HepG2 (cell line): ENCODE measurements at regions not wholly inside any gene's neighbourhood (a gene's known extent, or its start where the extent isn't known, plus 50 kb on each side); places are given as distances from the start of the nearest gene placed in this dataset.

ENCODE experiments used
- ATAC-seq: fragments of 200-7000 bp; cut with Tn5 transposase; 3 replicates; pipeline ENCODE4 v1.9.1; 2020; ENCODE audit warnings: mild to moderate bottlenecking, moderate library complexity
- BruUV-seq: library from RNA; stranded (reverse); fragments of 400-500 nt; replicated peaks from 2 replicates; lab custom pipeline; 2021; lab: Mats Ljungman, UMichigan
- CTCF ChIA-PET: fragments of 300-600 bp; formaldehyde crosslinking; extraction: SDS; loops from one replicate; lab custom pipeline; 2021; ENCODE audit warnings: low total read pairs, inconsistent platforms, low intra/inter-chr PET ratio; lab: Yijun Ruan, JAX
- POLR2A ChIA-PET: fragments of 350-600 bp; sonication (Branson Sonifier 250); formaldehyde crosslinking; loops from one replicate; lab custom pipeline; 2020; ENCODE audit warnings: antibody characterized with exemption, inconsistent platforms; lab: Yijun Ruan, JAX
- DNase-seq: peaks from one replicate; pipeline ENCODE4 v3.0.0-alpha.2; 2015; ENCODE audit warnings: low spot score
- FAIRE-seq: peaks from 3 replicates; lab custom pipeline; 2011; peaks lifted over from hg19 to GRCh38; lab: Jason Lieb, UNC
- H2AFZ ChIP-seq: one replicate; pipeline ENCODE4 v1.6.1; 2011; ENCODE audit warnings: low read length, inconsistent platforms
- H3K27ac ChIP-seq: fragments of 300-600 bp; 3 replicates; pipeline ENCODE4 v1.8.0; 2011; ENCODE audit warnings: mixed run types, mild to moderate bottlenecking, mixed read lengths, low read length, inconsistent platforms; ENCODE audit not compliant: insufficient read depth; ENCODE audit errors: extremely low read length
- H3K27me3 ChIP-seq, 2 experiments: fragments of 200-600 bp in 1 of 2; 2 replicates in 1 of 2; 3 replicates in 1 of 2; pipeline versions ENCODE4 v1.6.0 to v1.8.0; 2011; ENCODE audit warnings: low read length in 2 of 2, mild to moderate bottlenecking in 2 of 2, moderate library complexity in 2 of 2, inconsistent platforms in 1 of 2; ENCODE audit not compliant: insufficient read depth in 2 of 2, control insufficient read depth in 1 of 2
- H3K36me3 ChIP-seq, 2 experiments: fragments of 200-600 bp in 1 of 2; replicated peaks in 1 of 2; 2 replicates in 1 of 2; 3 replicates in 1 of 2; pipeline versions ENCODE4 v1.5.1 to v1.8.0; 2011; ENCODE audit warnings: low read length in 2 of 2, inconsistent platforms in 1 of 2; ENCODE audit not compliant: insufficient read depth in 2 of 2, control insufficient read depth in 1 of 2
- H3K4me1 ChIP-seq: 2 replicates; pipeline ENCODE4 v1.5.1; 2012; ENCODE audit warnings: low read length, inconsistent platforms; ENCODE audit not compliant: insufficient read depth
- H3K4me2 ChIP-seq: 2 replicates; pipeline ENCODE4 v1.6.0; 2011; ENCODE audit warnings: low read depth, low read length, inconsistent platforms
- H3K4me3 ChIP-seq, 3 experiments: fragments of 200-600 bp in 1 of 3; sonication (generic), shearing (Covaris generic) in 1 of 3; replicated peaks in 1 of 3; 2 replicates each; pipeline ENCODE4 v1.5.1; 2011 to 2016; ENCODE audit warnings: low read length in 3 of 3, inconsistent platforms in 2 of 3, low read depth in 2 of 3, mild to moderate bottlenecking in 2 of 3, control low read depth in 1 of 3, mixed read lengths in 1 of 3; ENCODE audit not compliant: insufficient read depth in 1 of 3
- H3K79me2 ChIP-seq: one replicate; pipeline ENCODE4 v1.6.1; 2011; ENCODE audit warnings: low read length, inconsistent platforms; ENCODE audit not compliant: insufficient read depth
- H3K9ac ChIP-seq: 2 replicates; pipeline ENCODE4 v1.6.0; 2011; ENCODE audit warnings: mild to moderate bottlenecking, low read depth, low read length, inconsistent platforms; ENCODE audit not compliant: insufficient read depth
- H3K9me3 ChIP-seq: 2 replicates; pipeline ENCODE4 v1.5.1; 2012; ENCODE audit warnings: mild to moderate bottlenecking, low read length
- H4K20me1 ChIP-seq: 2 replicates; pipeline ENCODE4 v1.6.0; 2011; ENCODE audit warnings: inconsistent platforms, mild to moderate bottlenecking, low read length, moderate library complexity; ENCODE audit not compliant: insufficient read depth
- DPF2 ChIP-seq: sonication (generic); formaldehyde crosslinking; IDR thresholded peaks from 2 replicates; pipeline ENCODE4 v1.4.0; 2020; ENCODE audit warnings: mild to moderate bottlenecking, low read depth, missing genetic modification reagents, borderline replicate concordance
- NFE2L2 ChIP-seq: fragments of 150-350 bp; IDR thresholded peaks from 2 replicates; pipeline ENCODE4 v1.6.1; 2014; ENCODE audit warnings: low read length
- ZNF180 ChIP-seq: sonication (generic); formaldehyde crosslinking; IDR thresholded peaks from 2 replicates; pipeline ENCODE4 v1.4.0; 2020; ENCODE audit warnings: low read depth, missing genetic modification reagents, borderline replicate concordance
- WGBS: methylation state at CpG from one replicate; pipeline ENCODE4 v1.1.6; 2017; ENCODE audit warnings: low lambda C conversion rate; 5-methylcytosine and 5-hydroxymethylcytosine counted together
- in situ Hi-C: cut with HindIII; loops from 2 replicates; pipeline ENCODE4 v1.10.0; 2017; ENCODE audit warnings: low pct_unique_long_range_greater_than_20kb; ENCODE audit not compliant: extremely low pct_ligation_motif_present
- intact Hi-C: fragments of 100-400 bp; cut with micrococcal nuclease; formaldehyde crosslinking; loops from one replicate; pipeline ENCODE4 v1.10.0; 2022; ENCODE audit not compliant: unreplicated experiment

- 18% methylated on average over 2 of the region's 2 CpGs for WGBS
- Histone ChIP-seq H3K4me3 (no peak overlapping the region), H3K36me3 (no peaks in the 10 kb centered on the region), H4K20me1 (no peaks in the 10 kb centered on the region), H3K27me3 (no peaks in the 10 kb centered on the region; a peak in 1 of 5 replicates), H3K9ac (no peak overlapping the region), H3K4me2 (no peak overlapping the region), H3K9me3 (no peaks in the 10 kb centered on the region), H3K4me1 (no peaks in the 10 kb centered on the region), H2AFZ (no peak overlapping the region), H3K79me2 (no peaks in the 10 kb centered on the region), H3K27ac (no peak overlapping the region)
- ATAC-seq (no peak), DNase-seq (no peak), FAIRE-seq (no peak)
- in situ Hi-C loops, result no loop called here
- TF ChIP-seq DPF2 (no peak), ZNF180 (CRISPR knock-in tag) (no peak), NFE2L2 (peak; percentile 69)
- ChIA-PET POLR2A (no interaction called here), CTCF (no interaction called here)
- intact Hi-C loops, result no loop called here
- no TSS peak for BruUV-seq
Observed at GRCh38 chr20:10167594-10167993, 51.0 kb upstream of the SNAP25 start.
